Thoracic aorta (tissue), 2 donors: ENCODE measurements at regions not wholly inside any gene's neighbourhood (a gene's known extent, or its start where the extent isn't known, plus 50 kb on each side); places are given as distances from the start of the nearest gene placed in this dataset.

ENCODE experiments used
- ATAC-seq: fragments of 150-250 bp; one replicate; pipeline ENCODE4 v1.8.0; 2017; ENCODE audit warnings: low read depth; ENCODE audit not compliant: insufficient number of reproducible peaks, low FRiP score
- DNase-seq: peaks from one replicate; pipeline ENCODE4 v3.0.0-alpha.2; 2020; ENCODE audit warnings: low spot score
- H3K27ac ChIP-seq, 2 donors: fragments of 200-600 bp; sonication (generic); 1 replicate in 1 of 2; 2 replicates in 1 of 2; pipeline ENCODE4 v1.5.1; 2016; ENCODE audit warnings: mild to moderate bottlenecking in 2 of 2, moderate library complexity in 2 of 2
- H3K27me3 ChIP-seq: fragments of 200-600 bp; sonication (generic); replicated peaks from 2 replicates; pipeline ENCODE4 v1.6.0; 2016; ENCODE audit warnings: mild to moderate bottlenecking; ENCODE audit not compliant: insufficient read depth
- H3K36me3 ChIP-seq: fragments of 200-600 bp; sonication (generic); one replicate; pipeline ENCODE4 v1.5.1; 2016
- H3K4me1 ChIP-seq, 2 donors: fragments of 200-600 bp; sonication (generic); 1 replicate in 1 of 2; 2 replicates in 1 of 2; pipeline versions ENCODE4 v1.5.1 to v1.6.0; 2016; ENCODE audit warnings: low read depth in 2 of 2, mild to moderate bottlenecking in 1 of 2; ENCODE audit not compliant: control insufficient read depth in 1 of 2
- H3K4me3 ChIP-seq: fragments of 200-600 bp; sonication (generic); 2 replicates; pipeline ENCODE4 v1.5.1; 2016; ENCODE audit warnings: mild to moderate bottlenecking
- H3K9me3 ChIP-seq: fragments of 200-600 bp; sonication (generic); 2 replicates; pipeline ENCODE4 v1.5.1; 2016
- TF ChIP-seq, protein P1 (sequence below): fragments of 200-600 bp; sonication (generic); IDR thresholded peaks from one replicate; pipeline ENCODE4 v1.5.1; 2019; ENCODE audit warnings: antibody characterized with exemption

DNA sequence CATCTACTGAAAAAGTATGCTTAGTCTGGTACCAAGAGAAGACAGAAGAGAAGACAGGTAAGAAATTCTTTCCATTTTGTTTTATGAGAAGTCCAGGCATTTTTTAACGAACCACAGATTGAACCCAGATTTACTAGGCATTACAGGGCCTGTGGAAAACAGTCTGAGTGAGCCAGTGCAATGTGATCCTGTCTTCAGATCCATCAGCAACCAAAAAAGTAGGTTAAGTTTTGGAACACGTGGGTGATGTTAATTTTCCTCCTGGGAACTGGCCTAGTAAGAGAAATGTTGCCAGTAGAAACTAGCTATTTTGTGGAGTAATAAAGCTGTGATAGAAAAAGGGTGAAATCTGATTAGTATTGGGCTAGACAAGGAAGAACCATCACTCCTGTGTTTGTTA, 440.9 kb upstream of the SEL1L start:
- Histone ChIP-seq H3K27ac (no peak overlapping the region), H3K9me3 (no peaks in the 10 kb centered on the region), H3K4me1 (no peaks in the 10 kb centered on the region), H3K4me3 (no peak overlapping the region), H3K36me3 (no peaks in the 10 kb centered on the region), H3K27me3 (no peaks in the 10 kb centered on the region)
- TF ChIP-seq, protein P1, sequence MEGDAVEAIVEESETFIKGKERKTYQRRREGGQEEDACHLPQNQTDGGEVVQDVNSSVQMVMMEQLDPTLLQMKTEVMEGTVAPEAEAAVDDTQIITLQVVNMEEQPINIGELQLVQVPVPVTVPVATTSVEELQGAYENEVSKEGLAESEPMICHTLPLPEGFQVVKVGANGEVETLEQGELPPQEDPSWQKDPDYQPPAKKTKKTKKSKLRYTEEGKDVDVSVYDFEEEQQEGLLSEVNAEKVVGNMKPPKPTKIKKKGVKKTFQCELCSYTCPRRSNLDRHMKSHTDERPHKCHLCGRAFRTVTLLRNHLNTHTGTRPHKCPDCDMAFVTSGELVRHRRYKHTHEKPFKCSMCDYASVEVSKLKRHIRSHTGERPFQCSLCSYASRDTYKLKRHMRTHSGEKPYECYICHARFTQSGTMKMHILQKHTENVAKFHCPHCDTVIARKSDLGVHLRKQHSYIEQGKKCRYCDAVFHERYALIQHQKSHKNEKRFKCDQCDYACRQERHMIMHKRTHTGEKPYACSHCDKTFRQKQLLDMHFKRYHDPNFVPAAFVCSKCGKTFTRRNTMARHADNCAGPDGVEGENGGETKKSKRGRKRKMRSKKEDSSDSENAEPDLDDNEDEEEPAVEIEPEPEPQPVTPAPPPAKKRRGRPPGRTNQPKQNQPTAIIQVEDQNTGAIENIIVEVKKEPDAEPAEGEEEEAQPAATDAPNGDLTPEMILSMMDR = no peak
- DNase-seq = no peak
- no peak for ATAC-seq

DNA sequence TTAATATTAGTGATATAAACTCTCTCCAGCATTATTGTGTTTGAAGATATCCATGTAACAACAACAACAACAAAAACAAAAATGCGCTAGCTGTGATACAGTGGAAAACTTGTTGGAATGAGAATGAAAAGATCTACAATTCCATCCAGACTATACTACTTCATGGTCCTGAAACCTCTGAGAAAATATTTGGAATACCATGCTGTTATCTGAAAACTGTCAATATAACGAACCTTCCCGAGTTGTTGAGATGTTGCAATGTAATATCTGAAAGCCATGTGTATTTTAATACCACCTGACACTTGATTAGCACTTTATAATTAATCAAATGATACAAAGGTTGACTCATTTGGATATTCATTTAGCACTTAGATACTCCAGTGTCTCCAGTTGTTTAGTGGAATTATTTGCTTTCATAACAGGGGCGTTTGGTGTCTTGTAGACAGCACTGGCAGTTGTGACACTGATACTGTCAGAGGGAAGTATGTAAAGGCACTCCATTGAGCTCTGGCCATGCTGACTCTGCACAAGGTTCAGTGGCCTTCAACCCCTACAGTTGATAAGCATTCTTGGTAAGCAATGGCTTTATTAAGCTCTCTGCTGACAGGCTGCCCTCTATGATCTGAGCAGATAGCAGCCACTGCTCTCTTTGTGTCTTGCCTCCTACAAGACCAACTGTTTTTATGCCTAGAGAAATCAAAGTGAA, 447.1 kb upstream of the SEL1L start:
- ATAC-seq (no peak), DNase-seq (no peak)
- no peaks in the 10 kb centered on the region for H3K9me3 ChIP-seq

DNA sequence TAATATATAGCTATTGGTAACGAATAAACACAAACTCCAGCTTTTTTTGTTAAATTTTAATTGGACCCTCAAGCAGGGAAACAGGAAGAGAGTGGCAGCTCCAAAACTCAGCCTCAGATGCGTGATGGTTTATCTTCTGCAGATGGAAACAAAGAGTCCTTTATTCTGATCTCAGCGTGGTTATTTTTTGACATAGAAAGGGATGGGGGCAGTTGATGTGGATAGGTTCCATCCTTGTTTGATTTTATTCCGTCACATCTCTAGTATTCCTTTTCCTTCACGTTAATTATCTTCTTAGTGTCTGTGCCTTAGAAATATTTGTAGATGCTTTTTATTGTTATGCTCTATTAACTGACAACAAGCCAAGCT, 447.6 kb upstream of the SEL1L start:
- TF ChIP-seq, protein P1 = no peak
- DNase-seq (no peak), ATAC-seq (no peak)
- Histone ChIP-seq H3K4me3 (no peak overlapping the region), H3K36me3 (no peaks in the 10 kb centered on the region), H3K27me3 (no peaks in the 10 kb centered on the region), H3K4me1 (peaks cover 0 to 10% of the 10 kb centered on the region in 2 donors), H3K27ac (no peak overlapping the region), H3K9me3 (no peaks in the 10 kb centered on the region)

More for the DNA sequence above, 447.1 kb upstream of the SEL1L start:
- H3K27ac ChIP-seq = no peak overlapping the region
- TF ChIP-seq, protein P1 = no peak
- H3K36me3 ChIP-seq = no peaks in the 10 kb centered on the region
- no peak overlapping the region for H3K4me3 ChIP-seq
- no peaks in the 10 kb centered on the region for H3K27me3 ChIP-seq
- H3K4me1 ChIP-seq = peaks cover 0 to 10% of the 10 kb centered on the region in 2 donors

DNA sequence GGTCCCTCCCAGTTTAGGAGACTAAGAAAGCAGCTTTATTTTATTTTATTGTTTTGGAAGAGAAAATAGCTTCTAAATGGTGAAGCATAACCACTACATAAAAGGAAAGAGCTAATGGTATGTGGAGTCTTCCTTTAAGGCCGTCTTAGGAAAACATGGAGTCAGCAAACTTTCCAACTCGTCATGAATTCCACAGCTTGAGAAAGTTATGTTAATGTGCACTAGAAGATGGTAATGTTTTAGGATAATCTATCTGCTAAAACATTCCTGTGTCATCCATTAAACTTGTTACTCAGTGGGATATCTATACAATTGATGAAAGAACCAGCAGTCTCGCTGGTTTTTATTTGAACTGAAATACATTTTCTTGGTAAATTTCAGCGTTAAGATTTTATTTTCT, 448.4 kb upstream of the SEL1L start:
- H3K9me3 ChIP-seq = no peaks in the 10 kb centered on the region
- DNase-seq = no peak
- H3K4me3 ChIP-seq = peak overlapping the region; percentile 6
- TF ChIP-seq, protein P1 = no peak
- no peak overlapping the region for H3K27ac ChIP-seq
- H3K27me3 ChIP-seq = no peaks in the 10 kb centered on the region
- peaks cover 0 to 10% of the 10 kb centered on the region in 2 donors for H3K4me1 ChIP-seq
- no peak for ATAC-seq
- no peaks in the 10 kb centered on the region for H3K36me3 ChIP-seq

DNA sequence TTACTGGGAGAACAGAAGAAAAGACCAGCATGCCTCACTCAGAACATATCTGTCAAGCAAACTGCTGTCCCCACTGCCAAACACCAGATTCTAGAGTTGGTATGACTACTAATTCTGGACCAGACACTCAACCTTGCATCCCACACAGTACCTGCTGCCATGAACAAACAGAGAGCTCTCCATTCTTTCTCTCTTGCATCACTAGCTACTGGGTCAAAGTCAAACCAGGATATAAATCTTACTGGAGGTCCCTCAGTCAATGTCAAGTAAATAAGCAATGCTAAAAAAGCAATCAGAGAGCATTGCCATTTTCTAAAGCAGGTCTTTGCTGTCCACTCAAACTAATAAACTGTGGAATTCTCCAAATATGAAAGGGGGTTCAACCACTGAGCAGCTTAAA, 452.4 kb upstream of the SEL1L start:
- Histone ChIP-seq H3K27me3 (no peaks in the 10 kb centered on the region), H3K9me3 (no peaks in the 10 kb centered on the region), H3K4me3 (no peak overlapping the region), H3K36me3 (no peaks in the 10 kb centered on the region), H3K27ac (no peak overlapping the region), H3K4me1 (peaks cover 0 to 10% of the 10 kb centered on the region in 2 donors)
- DNase-seq (no peak), ATAC-seq (no peak)
- TF ChIP-seq, protein P1 = no peak
